ENCODE measurements at regions not wholly inside any gene's neighbourhood (a gene's known extent, or its start where the extent isn't known, plus 50 kb on each side); places are given as distances from the start of the nearest gene placed in this dataset.
A peak's percentile ranks its signal among the peaks of the same experiment; 100 is the strongest.

- no peaks in the 10 kb centered on the region for H3K36me3 ChIP-seq (ENCODE audit: control insufficient read depth in 4 of 4, insufficient read depth in 4 of 4, low read length in 4 of 4)
- ATAC-seq (ENCODE audit: insufficient read depth, low FRiP score) = no peak
- TF ChIP-seq CTCF (IDR thresholded peaks at IDR 0.05; ENCODE audit: control extremely low read depth, extremely low read depth) = no peak
- WGBS, 2 donors = 80 to 85% methylated on average over 20 of the region's 20 CpGs
- no peak overlapping the region for H3K4me3 ChIP-seq
- H3K9ac ChIP-seq (ENCODE audit: insufficient read depth in 1 of 2, low read length in 2 of 2) = no peak overlapping the region
- H3K27me3 ChIP-seq (ENCODE audit: control insufficient read depth in 3 of 3, insufficient read depth in 3 of 3, low read length in 2 of 3) = no peaks in the 10 kb centered on the region
- no peaks in the 10 kb centered on the region for H3K4me1 ChIP-seq (ENCODE audit: control insufficient read depth in 5 of 5, insufficient read depth in 5 of 5, low read length in 5 of 5)
- no peak overlapping the region for H3K27ac ChIP-seq (ENCODE audit: low read depth in 1 of 2, low read length in 1 of 2)
- DNase-seq = peak; percentile 62 to 87 (median 83)
- H3K9me3 ChIP-seq (ENCODE audit: control insufficient read depth in 4 of 4, insufficient read depth in 3 of 4, low read length in 3 of 4) = no peaks in the 10 kb centered on the region
Observed at GRCh38 chr4:187218705-187219245, 495.1 kb upstream of the FAT1 start.

- no peak overlapping the region for H3K27ac ChIP-seq (ENCODE audit: low read depth in 1 of 2, low read length in 1 of 2)
- no peaks in the 10 kb centered on the region for H3K36me3 ChIP-seq (ENCODE audit: control insufficient read depth in 4 of 4, insufficient read depth in 4 of 4, low read length in 4 of 4)
- no peaks in the 10 kb centered on the region for H3K9me3 ChIP-seq (ENCODE audit: control insufficient read depth in 4 of 4, insufficient read depth in 3 of 4, low read length in 3 of 4)
- ATAC-seq (ENCODE audit: insufficient read depth, low FRiP score) (no peak), DNase-seq (no peak)
- 66 to 68% methylated on average over 5 of the region's 5 CpGs for WGBS, 2 donors
- no peak for TF ChIP-seq CTCF (IDR thresholded peaks at IDR 0.05; ENCODE audit: control extremely low read depth, extremely low read depth)
- no peak overlapping the region for H3K4me3 ChIP-seq
- H3K27me3 ChIP-seq (ENCODE audit: control insufficient read depth in 3 of 3, insufficient read depth in 3 of 3, low read length in 2 of 3) = no peaks in the 10 kb centered on the region
- no peak overlapping the region for H3K9ac ChIP-seq (ENCODE audit: insufficient read depth in 1 of 2, low read length in 2 of 2)
- H3K4me1 ChIP-seq (ENCODE audit: control insufficient read depth in 5 of 5, insufficient read depth in 5 of 5, low read length in 5 of 5) = no peaks in the 10 kb centered on the region
Observed at GRCh38 chr4:187224560-187224959, 500.9 kb upstream of the FAT1 start.

GRCh38 chr4:187227907-187228704 lies 504.4 kb upstream of the FAT1 start:
- no peak overlapping the region for H3K27ac ChIP-seq (ENCODE audit: low read depth in 1 of 2, low read length in 1 of 2)
- no peaks in the 10 kb centered on the region for H3K4me1 ChIP-seq (ENCODE audit: control insufficient read depth in 5 of 5, insufficient read depth in 5 of 5, low read length in 5 of 5)
- 63 to 65% methylated on average over 6 of the region's 6 CpGs for WGBS, 2 donors
- no peak for ATAC-seq (ENCODE audit: insufficient read depth, low FRiP score)
- DNase-seq = peak in 2 of 3 donors; percentile 20 to 49
- H3K4me3 ChIP-seq = no peak overlapping the region
- H3K9ac ChIP-seq (ENCODE audit: insufficient read depth in 1 of 2, low read length in 2 of 2) = no peak overlapping the region
- no peaks in the 10 kb centered on the region for H3K36me3 ChIP-seq (ENCODE audit: control insufficient read depth in 4 of 4, insufficient read depth in 4 of 4, low read length in 4 of 4)
- no peaks in the 10 kb centered on the region for H3K27me3 ChIP-seq (ENCODE audit: control insufficient read depth in 3 of 3, insufficient read depth in 3 of 3, low read length in 2 of 3)
- H3K9me3 ChIP-seq (ENCODE audit: control insufficient read depth in 4 of 4, insufficient read depth in 3 of 4, low read length in 3 of 4) = no peaks in the 10 kb centered on the region
- TF ChIP-seq CTCF (IDR thresholded peaks at IDR 0.05; ENCODE audit: control extremely low read depth, extremely low read depth) = no peak
